Vagina (tissue), 2 donors: ENCODE measurements at regions not wholly inside any gene's neighbourhood (a gene's known extent, or its start where the extent isn't known, plus 50 kb on each side); places are given as distances from the start of the nearest gene placed in this dataset.

ENCODE experiments used
- DNase-seq, 2 donors: peaks; one replicate each; pipeline ENCODE4 v3.0.0-alpha.2; 2017; ENCODE audit errors: extremely low spot score in 2 of 2
- H3K27ac ChIP-seq: fragments of 200-600 bp; sonication (generic); one replicate; pipeline ENCODE4 v1.5.1; 2019
- H3K27me3 ChIP-seq: fragments of 200-600 bp; sonication (generic); one replicate; pipeline ENCODE4 v1.5.1; 2019
- H3K36me3 ChIP-seq, 2 donors: fragments of 200-600 bp; sonication (generic); one replicate each; pipeline ENCODE4 v1.5.1; 2017 to 2019
- H3K4me1 ChIP-seq: fragments of 200-600 bp; sonication (generic); one replicate; pipeline ENCODE4 v1.5.1; 2019
- H3K4me3 ChIP-seq, 2 donors: fragments of 200-600 bp; sonication (generic); 1 replicate in 1 of 2; 2 replicates in 1 of 2; pipeline ENCODE4 v1.5.1; 2016 to 2019
- H3K9me3 ChIP-seq: fragments of 200-600 bp; sonication (generic); one replicate; pipeline ENCODE4 v1.5.1; 2019
- POLR2A ChIP-seq, 2 donors: fragments of 450-650 bp; IDR thresholded peaks; one replicate each; pipeline ENCODE4 v1.6.1; 2017; ENCODE audit warnings: antibody characterized with exemption in 2 of 2, mild to moderate bottlenecking in 2 of 2, moderate library complexity in 2 of 2
- POLR2AphosphoS5 ChIP-seq, 2 donors: sonication (generic); formaldehyde crosslinking; IDR thresholded peaks; one replicate each; pipeline ENCODE4 v1.9.0; 2017; ENCODE audit warnings: antibody characterized with exemption in 2 of 2, mild to moderate bottlenecking in 2 of 2, low read depth in 1 of 2; ENCODE audit not compliant: insufficient read depth in 1 of 2
- intact Hi-C: fragments of 100-400 bp; cut with DNase I; formaldehyde crosslinking; loops from one replicate; pipeline ENCODE4 v1.15.1; 2023
- TF ChIP-seq, protein P1 (sequence below), 3 experiments: fragments of 450-650 bp in 2 of 3; fragments of 200-600 bp in 1 of 3; sonication (generic) in 1 of 3; IDR thresholded peaks; one replicate each; pipeline ENCODE4 v1.5.1; 2017 to 2019; ENCODE audit warnings: antibody characterized with exemption in 3 of 3, mild to moderate bottlenecking in 2 of 3, moderate library complexity in 2 of 3

DNA sequence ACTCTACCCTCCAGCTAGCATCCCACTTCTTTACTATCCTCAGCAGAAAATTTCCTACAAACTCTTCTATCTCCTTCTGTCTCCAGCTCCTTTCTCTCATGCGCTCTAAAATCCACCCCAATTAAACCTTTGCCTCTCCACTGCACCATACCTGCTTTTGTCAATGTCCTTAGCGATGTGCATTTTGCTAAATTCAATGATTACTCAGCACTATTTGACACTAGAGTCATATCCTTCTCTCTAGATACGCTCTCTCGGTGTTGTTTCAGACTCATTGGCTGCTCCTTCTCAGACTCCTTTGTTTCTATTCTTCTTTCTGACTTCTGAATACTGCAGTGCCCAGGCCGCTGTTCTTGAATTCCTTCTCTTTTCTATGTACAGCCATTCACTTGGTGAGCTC lies 144.2 kb downstream of the HLX start:
- H3K9me3 ChIP-seq, result no peaks in the 10 kb centered on the region
- TF ChIP-seq, protein P1, sequence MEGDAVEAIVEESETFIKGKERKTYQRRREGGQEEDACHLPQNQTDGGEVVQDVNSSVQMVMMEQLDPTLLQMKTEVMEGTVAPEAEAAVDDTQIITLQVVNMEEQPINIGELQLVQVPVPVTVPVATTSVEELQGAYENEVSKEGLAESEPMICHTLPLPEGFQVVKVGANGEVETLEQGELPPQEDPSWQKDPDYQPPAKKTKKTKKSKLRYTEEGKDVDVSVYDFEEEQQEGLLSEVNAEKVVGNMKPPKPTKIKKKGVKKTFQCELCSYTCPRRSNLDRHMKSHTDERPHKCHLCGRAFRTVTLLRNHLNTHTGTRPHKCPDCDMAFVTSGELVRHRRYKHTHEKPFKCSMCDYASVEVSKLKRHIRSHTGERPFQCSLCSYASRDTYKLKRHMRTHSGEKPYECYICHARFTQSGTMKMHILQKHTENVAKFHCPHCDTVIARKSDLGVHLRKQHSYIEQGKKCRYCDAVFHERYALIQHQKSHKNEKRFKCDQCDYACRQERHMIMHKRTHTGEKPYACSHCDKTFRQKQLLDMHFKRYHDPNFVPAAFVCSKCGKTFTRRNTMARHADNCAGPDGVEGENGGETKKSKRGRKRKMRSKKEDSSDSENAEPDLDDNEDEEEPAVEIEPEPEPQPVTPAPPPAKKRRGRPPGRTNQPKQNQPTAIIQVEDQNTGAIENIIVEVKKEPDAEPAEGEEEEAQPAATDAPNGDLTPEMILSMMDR (IDR thresholded peaks at IDR 0.05), result no peak
- no peak for TF ChIP-seq POLR2A (IDR thresholded peaks at IDR 0.05)
- TF ChIP-seq POLR2AphosphoS5 (IDR thresholded peaks at IDR 0.05; ENCODE audit: insufficient read depth in 1 of 2, low read depth in 1 of 2), result no peak
- no peaks in the 10 kb centered on the region for H3K27me3 ChIP-seq
- H3K27ac ChIP-seq, result no peak overlapping the region
- H3K36me3 ChIP-seq, result no peaks in the 10 kb centered on the region
- no peak for DNase-seq
- H3K4me1 ChIP-seq, result no peaks in the 10 kb centered on the region
- no peak overlapping the region for H3K4me3 ChIP-seq
- intact Hi-C loops, result no loop called here

DNA sequence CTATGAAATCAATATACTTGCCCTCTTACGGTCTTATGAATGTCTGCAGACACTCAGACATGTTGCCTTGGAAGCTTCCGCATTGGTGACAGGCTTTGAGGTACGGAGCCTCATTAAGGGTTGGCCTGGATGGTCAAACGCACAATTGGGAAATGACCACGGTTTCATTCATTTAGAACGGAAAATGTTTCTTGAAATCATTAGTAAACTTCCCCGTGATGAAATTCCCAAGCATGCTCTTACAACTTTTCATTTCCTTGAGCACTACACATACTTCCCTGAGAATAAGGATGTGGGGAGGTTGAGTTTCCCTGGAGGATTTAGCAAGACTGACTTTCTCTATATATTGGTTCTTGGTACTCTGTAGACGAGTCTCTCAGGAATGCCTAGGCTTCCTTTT lies 146.3 kb downstream of the HLX start:
- H3K9me3 ChIP-seq, result no peaks in the 10 kb centered on the region
- no peak overlapping the region for H3K27ac ChIP-seq
- H3K36me3 ChIP-seq, result no peaks in the 10 kb centered on the region
- DNase-seq, result no peak
- intact Hi-C loops, result no loop called here
- H3K27me3 ChIP-seq, result no peaks in the 10 kb centered on the region
- H3K4me1 ChIP-seq, result peaks cover 8% of the 10 kb centered on the region
- TF ChIP-seq, protein P1 (IDR thresholded peaks at IDR 0.05), result no peak
- TF ChIP-seq POLR2A (IDR thresholded peaks at IDR 0.05), result no peak
- TF ChIP-seq POLR2AphosphoS5 (IDR thresholded peaks at IDR 0.05; ENCODE audit: insufficient read depth in 1 of 2, low read depth in 1 of 2), result no peak
- H3K4me3 ChIP-seq, result no peak overlapping the region

DNA sequence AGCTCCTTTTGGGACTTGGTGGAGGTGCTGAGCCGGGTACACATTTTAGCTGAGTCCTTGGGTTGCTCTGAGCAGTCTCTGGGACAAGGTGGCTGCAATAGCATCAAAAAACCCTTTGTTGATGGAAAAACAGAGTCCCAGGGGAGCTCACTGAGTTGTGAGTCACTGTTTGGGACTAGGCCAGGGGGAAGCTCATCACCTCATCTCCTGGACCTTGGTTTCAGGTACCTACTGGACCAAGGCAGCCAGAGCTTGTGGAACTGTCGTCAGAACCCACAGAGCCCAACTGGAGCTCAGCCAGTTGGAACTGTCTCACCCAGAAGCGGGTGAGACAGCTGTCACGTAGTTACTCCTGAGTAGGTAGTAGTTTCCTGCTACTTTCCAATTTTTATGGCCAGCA lies 146.7 kb downstream of the HLX start:
- DNase-seq, result no peak
- Histone ChIP-seq H3K9me3 (no peaks in the 10 kb centered on the region), H3K36me3 (no peaks in the 10 kb centered on the region), H3K4me1 (peaks cover 8% of the 10 kb centered on the region), H3K27me3 (no peaks in the 10 kb centered on the region), H3K27ac (no peak overlapping the region), H3K4me3 (no peak overlapping the region)
- TF ChIP-seq, protein P1 (IDR thresholded peaks at IDR 0.05), result no peak
- no peak for TF ChIP-seq POLR2AphosphoS5 (IDR thresholded peaks at IDR 0.05; ENCODE audit: insufficient read depth in 1 of 2, low read depth in 1 of 2)
- TF ChIP-seq POLR2A (IDR thresholded peaks at IDR 0.05), result no peak
- intact Hi-C loops, result no loop called here

DNA sequence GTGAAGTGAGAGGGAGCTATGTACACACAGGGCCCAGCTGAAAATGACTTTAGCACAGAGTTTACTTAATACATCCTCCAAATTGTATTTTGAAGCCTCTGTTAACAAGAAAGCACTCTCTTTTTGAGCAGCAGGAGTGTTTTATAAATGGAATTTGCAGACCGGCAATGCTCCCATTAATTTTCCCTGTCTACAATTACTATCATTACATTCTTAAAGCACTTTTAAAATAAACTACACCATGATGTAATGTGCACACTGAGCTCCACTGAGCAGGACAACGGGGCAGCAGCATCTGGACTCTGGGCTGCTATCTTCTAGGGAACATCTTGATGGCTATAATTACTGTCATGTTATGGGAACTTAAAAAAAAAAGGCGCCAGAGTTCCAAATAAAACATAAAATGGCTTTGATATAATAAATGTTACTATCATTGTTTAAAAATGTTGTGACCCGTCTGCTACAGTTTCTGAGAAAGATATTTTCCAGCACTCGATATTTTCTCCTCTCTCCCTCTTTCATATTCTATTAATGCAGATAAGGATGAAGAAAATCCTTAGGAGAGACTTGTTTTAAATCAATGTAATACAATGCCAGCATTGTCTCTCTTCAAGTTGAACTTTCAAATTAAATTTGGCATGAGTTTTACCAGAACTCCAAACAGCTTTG lies 150.9 kb downstream of the HLX start:
- Histone ChIP-seq H3K9me3 (no peaks in the 10 kb centered on the region), H3K4me3 (no peak overlapping the region), H3K36me3 (no peaks in the 10 kb centered on the region), H3K27ac (no peak overlapping the region), H3K4me1 (peaks cover 17% of the 10 kb centered on the region), H3K27me3 (no peaks in the 10 kb centered on the region)
- no peak for TF ChIP-seq POLR2A (IDR thresholded peaks at IDR 0.05)
- TF ChIP-seq POLR2AphosphoS5 (IDR thresholded peaks at IDR 0.05; ENCODE audit: insufficient read depth in 1 of 2, low read depth in 1 of 2), result no peak
- TF ChIP-seq, protein P1 (IDR thresholded peaks at IDR 0.05), result no peak
- DNase-seq, result no peak
- intact Hi-C loops, result loop anchor here (5.0 kb wide), 1 partner anchor 148 kb away; no protein-coding TSS in a partner anchor

DNA sequence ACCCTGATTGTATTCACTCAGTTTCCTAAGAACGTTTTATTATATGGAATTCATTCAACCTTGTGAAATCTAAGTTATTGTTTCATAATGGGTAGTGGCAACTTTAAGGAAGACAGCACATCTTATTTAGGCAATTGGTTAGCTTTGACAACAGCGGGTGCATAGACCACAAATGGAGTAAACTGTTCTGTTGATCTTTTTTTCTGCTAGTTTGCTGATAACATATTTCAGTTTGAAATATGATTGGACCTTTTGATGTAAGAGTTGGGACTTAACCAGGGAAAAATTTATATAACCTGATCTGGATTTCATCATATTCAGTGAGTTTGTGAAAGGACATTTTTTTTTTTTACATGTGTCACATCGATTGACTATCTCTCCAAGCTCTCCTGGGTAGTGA lies 151.7 kb downstream of the HLX start:
- TF ChIP-seq POLR2A (IDR thresholded peaks at IDR 0.05), result no peak
- TF ChIP-seq, protein P1 (IDR thresholded peaks at IDR 0.05), result no peak
- no peak for TF ChIP-seq POLR2AphosphoS5 (IDR thresholded peaks at IDR 0.05; ENCODE audit: insufficient read depth in 1 of 2, low read depth in 1 of 2)
- Histone ChIP-seq H3K4me1 (peaks cover 17% of the 10 kb centered on the region), H3K4me3 (no peak overlapping the region), H3K27me3 (no peaks in the 10 kb centered on the region), H3K27ac (no peak overlapping the region), H3K9me3 (no peaks in the 10 kb centered on the region), H3K36me3 (no peaks in the 10 kb centered on the region)
- no peak for DNase-seq
- intact Hi-C loops, result loop anchor here (5.0 kb wide), 1 partner anchor 149 kb away; no protein-coding TSS in a partner anchor
